Liver (tissue), 3 donors: ENCODE measurements at regions not wholly inside any gene's neighbourhood (a gene's known extent, or its start where the extent isn't known, plus 50 kb on each side); places are given as distances from the start of the nearest gene placed in this dataset.

Experiments used
- EGR1 ChIP-seq, 2 donors: IDR thresholded peaks; 2 replicates each; pipeline ENCODE4 v1.6.1; 2016 to 2018; ENCODE audit warnings: antibody characterized with exemption in 2 of 2, low read depth in 2 of 2
- GABPA ChIP-seq, 2 donors: IDR thresholded peaks in 1 of 2; conservative IDR thresholded peaks in 1 of 2; 2 replicates each; pipeline ENCODE4 v1.6.1; 2016; ENCODE audit warnings: antibody characterized with exemption in 2 of 2, mild to moderate bottlenecking in 1 of 2, moderate library complexity in 1 of 2
- JUND ChIP-seq, 2 donors: IDR thresholded peaks; 2 replicates each; pipeline ENCODE4 v1.6.1; 2016; ENCODE audit warnings: antibody characterized with exemption in 2 of 2
- NR2F2 ChIP-seq: IDR thresholded peaks from 2 replicates; pipeline ENCODE4 v1.6.1; 2016; ENCODE audit warnings: antibody characterized with exemption
- RAD21 ChIP-seq, 2 donors: IDR thresholded peaks; 2 replicates each; pipeline ENCODE4 v1.6.1; 2016; ENCODE audit warnings: antibody characterized with exemption in 2 of 2, mild to moderate bottlenecking in 2 of 2
- RXRA ChIP-seq, 2 donors: IDR thresholded peaks; 2 replicates each; pipeline ENCODE4 v1.6.1; 2017 to 2018; ENCODE audit warnings: antibody characterized with exemption in 2 of 2, mild to moderate bottlenecking in 1 of 2
- SP1 ChIP-seq: IDR thresholded peaks from 2 replicates; pipeline ENCODE4 v1.6.1; 2018; ENCODE audit warnings: antibody characterized with exemption, mild to moderate bottlenecking
- TAF1 ChIP-seq: conservative IDR thresholded peaks from 2 replicates; pipeline ENCODE4 v1.6.1; 2016; ENCODE audit warnings: antibody characterized with exemption, mild to moderate bottlenecking
- YY1 ChIP-seq: IDR thresholded peaks from 2 replicates; pipeline ENCODE4 v1.6.1; 2016; ENCODE audit warnings: antibody characterized with exemption, mild to moderate bottlenecking
- TF ChIP-seq, protein P1 (sequence below): fragments of 150-350 bp; IDR thresholded peaks from 2 replicates; pipeline ENCODE4 v1.5.1; 2017; ENCODE audit warnings: improper control_type of control experiment, low read depth, low read length; ENCODE audit not compliant: missing input control
- TF ChIP-seq, protein P2 (sequence below): IDR thresholded peaks from 2 replicates; pipeline ENCODE4 v1.6.1; 2016; ENCODE audit warnings: antibody characterized with exemption, mild to moderate bottlenecking
- TF ChIP-seq, protein P3 (sequence below): IDR thresholded peaks from 2 replicates; pipeline ENCODE4 v1.6.1; 2016; ENCODE audit warnings: antibody characterized with exemption
- TF ChIP-seq, protein P4 (sequence below): IDR thresholded peaks from 2 replicates; pipeline ENCODE4 v1.6.1; 2016; ENCODE audit warnings: antibody characterized with exemption
- donor health status: healthy.
- donor health status: healthy.

DNA sequence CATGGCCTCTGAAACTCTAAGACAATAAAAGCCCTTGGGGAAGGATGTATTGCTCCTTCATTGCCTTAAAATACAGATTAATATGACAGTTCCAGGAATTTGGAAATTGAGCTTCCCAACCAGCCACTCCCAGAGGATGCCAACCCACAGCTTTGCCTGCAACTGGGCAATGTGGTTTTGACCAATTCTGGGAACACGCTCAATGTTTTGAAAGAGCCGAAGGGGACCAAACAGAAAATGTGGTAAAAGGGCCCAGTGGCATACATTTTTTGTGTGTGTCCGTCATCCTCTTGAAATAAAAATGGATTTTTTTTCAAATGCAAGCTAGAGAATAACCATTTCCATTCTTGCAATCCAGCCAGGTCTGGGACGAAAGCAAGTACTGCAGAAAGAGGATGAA is 88.3 kb upstream of the PLEKHG7 start:
- TF ChIP-seq, protein P1, sequence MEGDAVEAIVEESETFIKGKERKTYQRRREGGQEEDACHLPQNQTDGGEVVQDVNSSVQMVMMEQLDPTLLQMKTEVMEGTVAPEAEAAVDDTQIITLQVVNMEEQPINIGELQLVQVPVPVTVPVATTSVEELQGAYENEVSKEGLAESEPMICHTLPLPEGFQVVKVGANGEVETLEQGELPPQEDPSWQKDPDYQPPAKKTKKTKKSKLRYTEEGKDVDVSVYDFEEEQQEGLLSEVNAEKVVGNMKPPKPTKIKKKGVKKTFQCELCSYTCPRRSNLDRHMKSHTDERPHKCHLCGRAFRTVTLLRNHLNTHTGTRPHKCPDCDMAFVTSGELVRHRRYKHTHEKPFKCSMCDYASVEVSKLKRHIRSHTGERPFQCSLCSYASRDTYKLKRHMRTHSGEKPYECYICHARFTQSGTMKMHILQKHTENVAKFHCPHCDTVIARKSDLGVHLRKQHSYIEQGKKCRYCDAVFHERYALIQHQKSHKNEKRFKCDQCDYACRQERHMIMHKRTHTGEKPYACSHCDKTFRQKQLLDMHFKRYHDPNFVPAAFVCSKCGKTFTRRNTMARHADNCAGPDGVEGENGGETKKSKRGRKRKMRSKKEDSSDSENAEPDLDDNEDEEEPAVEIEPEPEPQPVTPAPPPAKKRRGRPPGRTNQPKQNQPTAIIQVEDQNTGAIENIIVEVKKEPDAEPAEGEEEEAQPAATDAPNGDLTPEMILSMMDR = no peak
- no peak for TF ChIP-seq EGR1 (IDR thresholded peaks at IDR 0.05; ENCODE audit: low read depth in 2 of 2)
- no peak for TF ChIP-seq GABPA (IDR thresholded peaks at IDR 0.05 in 1 of 2, conservative IDR thresholded peaks at IDR 0.05 in 1 of 2)
- no peak for TF ChIP-seq NR2F2
- no peak for TF ChIP-seq TAF1
- TF ChIP-seq, protein P2, sequence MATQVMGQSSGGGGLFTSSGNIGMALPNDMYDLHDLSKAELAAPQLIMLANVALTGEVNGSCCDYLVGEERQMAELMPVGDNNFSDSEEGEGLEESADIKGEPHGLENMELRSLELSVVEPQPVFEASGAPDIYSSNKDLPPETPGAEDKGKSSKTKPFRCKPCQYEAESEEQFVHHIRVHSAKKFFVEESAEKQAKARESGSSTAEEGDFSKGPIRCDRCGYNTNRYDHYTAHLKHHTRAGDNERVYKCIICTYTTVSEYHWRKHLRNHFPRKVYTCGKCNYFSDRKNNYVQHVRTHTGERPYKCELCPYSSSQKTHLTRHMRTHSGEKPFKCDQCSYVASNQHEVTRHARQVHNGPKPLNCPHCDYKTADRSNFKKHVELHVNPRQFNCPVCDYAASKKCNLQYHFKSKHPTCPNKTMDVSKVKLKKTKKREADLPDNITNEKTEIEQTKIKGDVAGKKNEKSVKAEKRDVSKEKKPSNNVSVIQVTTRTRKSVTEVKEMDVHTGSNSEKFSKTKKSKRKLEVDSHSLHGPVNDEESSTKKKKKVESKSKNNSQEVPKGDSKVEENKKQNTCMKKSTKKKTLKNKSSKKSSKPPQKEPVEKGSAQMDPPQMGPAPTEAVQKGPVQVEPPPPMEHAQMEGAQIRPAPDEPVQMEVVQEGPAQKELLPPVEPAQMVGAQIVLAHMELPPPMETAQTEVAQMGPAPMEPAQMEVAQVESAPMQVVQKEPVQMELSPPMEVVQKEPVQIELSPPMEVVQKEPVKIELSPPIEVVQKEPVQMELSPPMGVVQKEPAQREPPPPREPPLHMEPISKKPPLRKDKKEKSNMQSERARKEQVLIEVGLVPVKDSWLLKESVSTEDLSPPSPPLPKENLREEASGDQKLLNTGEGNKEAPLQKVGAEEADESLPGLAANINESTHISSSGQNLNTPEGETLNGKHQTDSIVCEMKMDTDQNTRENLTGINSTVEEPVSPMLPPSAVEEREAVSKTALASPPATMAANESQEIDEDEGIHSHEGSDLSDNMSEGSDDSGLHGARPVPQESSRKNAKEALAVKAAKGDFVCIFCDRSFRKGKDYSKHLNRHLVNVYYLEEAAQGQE = no peak
- no peak for TF ChIP-seq RAD21 (IDR thresholded peaks at IDR 0.05)
- no peak for TF ChIP-seq JUND (IDR thresholded peaks at IDR 0.05)
- no peak for TF ChIP-seq RXRA (IDR thresholded peaks at IDR 0.05)
- TF ChIP-seq, protein P3, sequence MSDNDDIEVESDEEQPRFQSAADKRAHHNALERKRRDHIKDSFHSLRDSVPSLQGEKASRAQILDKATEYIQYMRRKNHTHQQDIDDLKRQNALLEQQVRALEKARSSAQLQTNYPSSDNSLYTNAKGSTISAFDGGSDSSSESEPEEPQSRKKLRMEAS = no peak
- no peak for TF ChIP-seq SP1
- TF ChIP-seq YY1 = no peak
- TF ChIP-seq, protein P4, sequence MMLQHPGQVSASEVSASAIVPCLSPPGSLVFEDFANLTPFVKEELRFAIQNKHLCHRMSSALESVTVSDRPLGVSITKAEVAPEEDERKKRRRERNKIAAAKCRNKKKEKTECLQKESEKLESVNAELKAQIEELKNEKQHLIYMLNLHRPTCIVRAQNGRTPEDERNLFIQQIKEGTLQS = no peak
